Prostate gland (tissue), 2 donors: ENCODE measurements at regions not wholly inside any gene's neighbourhood (a gene's known extent, or its start where the extent isn't known, plus 50 kb on each side); places are given as distances from the start of the nearest gene placed in this dataset.

ENCODE experiments used
- CTCF ChIP-seq, 4 experiments: fragments of 200-600 bp in 2 of 4; fragments of 450-650 bp in 2 of 4; sonication (generic) in 2 of 4; IDR thresholded peaks; 1 replicate in 3 of 4; 2 replicates in 1 of 4; pipeline ENCODE4 v1.5.1; 2016 to 2019; ENCODE audit warnings: antibody characterized with exemption in 4 of 4, mild to moderate bottlenecking in 2 of 4, moderate library complexity in 2 of 4
- POLR2AphosphoS5 ChIP-seq: sonication (generic); formaldehyde crosslinking; IDR thresholded peaks from one replicate; pipeline ENCODE4 v1.6.1; 2017; ENCODE audit warnings: antibody characterized with exemption

GRCh38 chr7:50920031-50920635, 137.4 kb upstream of the GRB10 start:
- TF ChIP-seq CTCF (IDR thresholded peaks at IDR 0.05) (no peak), POLR2AphosphoS5 (no peak)
